Hematopoietic multipotent progenitor cell treated with erythropoietin and hydrocortisone succinate and interleukin-3 and kit ligand, for 6 days (in vitro differentiated cells): ENCODE measurements at regions not wholly inside any gene's neighbourhood (a gene's known extent, or its start where the extent isn't known, plus 50 kb on each side); places are given as distances from the start of the nearest gene placed in this dataset.

Experiments used
- DNase-seq: peaks from one replicate; pipeline ENCODE4 v3.0.0-alpha.2; 2015

DNA sequence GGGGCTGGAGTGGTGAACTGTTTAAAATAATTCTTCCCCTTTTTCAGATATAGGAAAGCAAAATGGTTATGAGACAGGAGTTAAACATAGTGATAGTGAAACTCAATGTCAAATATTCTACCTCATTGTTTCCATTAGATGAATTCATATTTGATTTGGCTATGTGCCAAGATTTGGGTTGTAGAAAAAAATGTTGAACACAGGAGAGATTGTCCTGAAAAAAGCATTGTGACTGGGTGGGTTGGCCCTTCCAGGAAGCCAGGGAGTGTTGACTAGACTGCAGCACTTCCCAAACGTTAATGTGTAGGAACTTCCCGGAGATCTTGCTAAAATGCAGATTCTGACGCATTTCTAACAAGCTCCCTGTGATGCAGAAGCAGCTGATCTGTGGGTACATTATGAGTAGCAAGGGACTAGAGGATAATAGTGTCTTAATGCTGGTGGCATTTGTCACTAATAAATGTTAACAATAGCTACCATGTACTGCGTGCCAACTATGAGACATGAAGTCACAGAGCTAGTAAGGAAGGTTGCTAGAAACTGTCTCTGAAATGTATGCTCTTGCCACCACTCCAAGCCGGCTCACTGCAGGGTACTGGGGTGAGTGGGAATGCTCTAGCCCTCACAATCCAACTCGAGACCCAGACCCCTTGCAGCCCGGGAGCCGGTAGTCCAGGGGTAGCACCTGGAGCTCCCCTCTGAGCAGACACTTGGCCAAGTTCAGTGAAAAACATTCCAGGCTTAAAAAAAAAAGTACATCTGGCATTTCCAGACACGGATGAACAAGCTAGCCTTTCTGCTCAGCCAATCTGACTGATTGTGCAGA is 120.6 kb downstream of the CD47 start:
- peak; percentile 36 for DNase-seq

DNA sequence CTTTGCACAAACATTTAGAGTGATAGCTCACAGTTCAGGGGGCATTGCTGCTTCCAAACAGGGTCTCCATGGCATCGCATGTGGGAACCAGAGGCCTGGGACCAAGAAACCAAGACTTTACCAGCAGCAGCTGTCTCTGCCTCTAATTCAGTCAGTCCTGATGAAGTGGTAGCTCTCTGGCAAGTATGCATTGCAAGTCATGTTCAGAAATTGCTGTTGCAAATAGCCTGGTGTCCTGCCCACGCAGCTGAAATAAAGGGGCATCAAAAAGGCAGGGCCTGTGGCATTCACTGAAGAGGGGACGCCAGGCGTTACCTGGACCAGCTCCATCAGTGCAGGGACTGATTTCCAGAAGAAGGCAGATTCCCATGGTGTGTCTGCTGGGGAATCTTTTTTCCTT is 121.3 kb downstream of the CD47 start:
- DNase-seq, result no peak

DNA sequence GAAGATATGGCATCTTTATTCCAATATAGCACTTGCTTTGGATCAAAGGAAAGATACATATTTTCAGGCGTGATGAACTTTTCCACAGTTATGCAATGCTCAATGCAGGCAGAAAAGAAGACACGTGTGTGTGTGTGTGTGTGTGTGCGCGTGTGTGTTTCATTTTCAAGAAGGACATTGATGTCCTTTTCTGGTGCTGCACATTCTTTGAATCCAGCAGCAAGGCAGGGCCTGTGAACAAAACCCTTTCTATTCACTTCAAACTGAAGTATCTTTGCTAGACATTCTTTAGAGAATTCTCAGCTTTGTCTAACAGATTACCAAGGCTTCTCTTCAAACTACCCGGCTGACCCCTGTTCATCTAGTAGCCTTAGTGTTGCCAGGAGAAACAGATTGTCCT is 124.6 kb downstream of the CD47 start:
- DNase-seq, result no peak

- DNase-seq, result peak; percentile 88
Measured at GRCh38 chr3:107965136-107965655, 125.6 kb downstream of the CD47 start.

GRCh38 chr3:107963581-107963980 is 127.2 kb downstream of the CD47 start:
- DNase-seq, result no peak

DNA sequence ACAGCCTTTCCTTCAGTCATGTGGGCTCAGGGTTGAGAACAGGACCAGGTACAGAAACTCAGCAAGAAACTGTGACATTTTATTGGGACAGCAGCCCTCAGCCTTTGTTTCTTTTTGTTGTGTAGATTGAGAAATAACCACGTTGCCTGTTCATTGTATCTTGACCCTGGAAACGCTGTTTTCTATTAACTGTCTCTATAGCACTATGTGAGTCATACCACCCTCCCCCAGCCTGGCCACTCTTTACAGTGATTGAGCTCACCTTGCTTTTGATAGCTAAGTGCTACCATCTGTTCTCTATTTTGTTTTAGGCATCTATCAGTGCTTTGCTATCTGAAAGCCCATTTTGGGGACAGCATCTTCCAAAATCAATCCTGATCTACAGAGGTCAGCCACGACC is 127.9 kb downstream of the CD47 start:
- no peak for DNase-seq

- peak; percentile 67 for DNase-seq
Measured at GRCh38 chr3:107962037-107962436, 128.8 kb downstream of the CD47 start.

- DNase-seq, result peak; percentile 62
Measured at GRCh38 chr3:107959550-107960154, 131.2 kb downstream of the CD47 start.

DNA sequence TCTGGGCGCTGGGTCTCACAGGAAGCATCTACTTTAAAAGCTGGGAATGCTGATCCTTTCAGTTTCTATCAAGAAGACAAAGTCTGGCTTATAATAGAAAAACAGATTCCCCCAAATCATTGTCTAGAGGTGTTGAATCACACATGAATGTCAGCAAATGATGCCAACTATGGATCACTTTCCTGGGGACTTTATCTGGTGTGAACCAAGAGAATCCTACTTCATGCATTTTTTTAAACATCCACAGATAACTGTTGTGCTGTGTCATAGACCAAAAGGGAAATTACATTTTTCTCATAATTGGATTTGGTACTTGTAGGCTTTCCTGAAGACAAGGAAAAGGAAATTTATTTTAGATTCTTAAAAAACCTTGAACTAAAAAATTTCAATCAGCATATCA is 132.7 kb downstream of the CD47 start:
- no peak for DNase-seq

- no peak for DNase-seq
Measured at GRCh38 chr3:107956991-107957900, 133.6 kb downstream of the CD47 start.

DNA sequence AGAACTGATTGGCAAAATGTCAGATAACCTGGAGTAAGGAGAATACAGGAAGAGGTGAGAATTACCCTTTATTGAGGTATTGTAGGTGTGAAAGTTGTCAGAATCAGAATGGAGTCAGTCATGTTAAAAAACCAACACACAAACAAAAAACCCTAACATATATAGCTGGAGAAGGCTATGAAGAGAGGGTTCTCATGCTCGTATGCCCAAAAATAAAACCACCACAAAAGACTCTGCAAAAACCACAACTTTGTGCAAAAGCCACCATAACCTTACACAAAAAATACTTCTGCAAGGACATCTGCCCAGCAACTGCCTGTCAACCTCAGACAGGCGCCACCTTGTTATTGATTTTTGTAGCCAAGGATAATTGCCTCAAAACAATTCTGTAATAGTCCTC is 136.0 kb downstream of the CD47 start:
- peak; percentile 20 for DNase-seq

DNA sequence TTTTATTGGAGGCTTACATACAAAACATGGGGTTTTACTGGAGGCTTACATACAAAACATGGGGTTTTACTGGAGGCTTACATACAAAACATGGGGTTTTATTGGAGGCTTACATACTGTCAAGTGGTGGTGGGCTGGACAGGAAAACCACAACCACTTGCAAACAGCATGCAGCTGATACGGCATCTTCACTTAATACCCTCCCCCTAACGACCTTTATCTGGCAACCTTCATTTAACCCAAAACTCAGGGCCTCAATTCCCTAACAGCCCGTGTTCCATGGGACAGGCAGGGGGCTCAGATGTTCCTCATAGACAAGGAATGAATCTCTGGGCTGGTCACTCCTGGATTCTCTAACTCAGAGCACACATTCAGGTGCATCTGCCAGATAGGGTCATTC is 137.1 kb downstream of the CD47 start:
- peak; percentile 73 for DNase-seq

DNA sequence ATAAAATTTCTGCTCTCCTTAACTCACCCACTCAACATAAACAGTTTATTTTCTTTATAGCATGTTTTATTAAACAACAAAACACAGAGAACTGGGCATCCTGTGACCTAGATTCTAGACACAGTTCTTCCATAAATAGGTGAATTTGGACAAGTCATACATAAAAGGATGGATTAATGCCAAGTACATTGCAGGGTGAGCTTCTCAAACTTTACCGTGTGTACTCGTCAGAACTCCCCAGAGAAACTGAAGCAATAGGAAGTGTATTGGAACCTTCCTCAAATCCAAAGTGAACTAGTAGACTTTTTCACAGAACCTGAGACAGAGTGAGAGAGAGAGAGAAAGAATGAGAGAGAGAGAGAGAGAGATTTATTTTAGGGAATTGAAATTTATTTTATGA is 139.7 kb downstream of the CD47 start:
- no peak for DNase-seq

GRCh38 chr3:107950417-107950816 is 140.4 kb downstream of the CD47 start:
- DNase-seq, result no peak

GRCh38 chr3:107949394-107949970 is 141.3 kb downstream of the CD47 start:
- DNase-seq, result no peak

DNA sequence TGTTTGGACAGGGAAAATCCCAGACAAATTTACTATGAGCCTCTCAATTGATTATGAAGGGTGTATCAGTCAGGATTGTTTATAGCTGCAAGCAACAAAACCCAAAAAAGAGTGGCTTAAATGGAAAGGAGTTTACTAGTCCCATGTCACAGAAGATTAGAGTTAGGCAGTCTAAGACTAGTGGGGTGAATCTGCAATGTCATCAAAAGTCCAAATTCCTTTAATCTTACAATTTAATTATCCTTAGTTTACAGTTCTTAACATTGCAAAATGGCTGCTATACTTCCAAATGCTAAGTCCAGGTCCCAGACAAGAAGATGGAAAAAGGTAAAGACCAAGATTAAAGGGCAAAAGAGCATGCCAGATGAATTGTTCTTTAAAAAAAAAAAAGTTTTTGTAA is 143.6 kb downstream of the CD47 start:
- no peak for DNase-seq

DNA sequence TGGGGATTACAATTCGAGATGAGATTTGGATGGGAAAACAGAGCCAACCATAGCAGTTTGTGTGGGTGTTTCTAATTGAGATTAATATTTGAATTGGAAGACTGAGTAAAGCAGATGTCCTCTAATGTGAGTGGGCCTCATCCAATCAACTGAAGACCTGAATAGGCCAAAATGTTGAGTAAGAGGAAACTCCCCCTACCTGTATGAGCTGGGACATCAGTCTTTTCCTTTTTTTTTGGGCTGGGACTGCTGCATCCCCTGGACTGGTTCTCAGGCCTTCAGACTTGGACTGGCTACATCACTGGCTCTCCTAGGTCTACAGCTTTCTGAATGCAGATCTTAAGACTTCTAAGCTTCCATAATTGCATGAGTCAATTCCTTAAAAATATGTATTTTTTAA is 144.1 kb downstream of the CD47 start:
- DNase-seq, result no peak

- DNase-seq, result no peak
Measured at GRCh38 chr3:107945417-107946094, 145.3 kb downstream of the CD47 start.

GRCh38 chr3:107943786-107944523 is 146.9 kb downstream of the CD47 start:
- DNase-seq, result no peak

DNA sequence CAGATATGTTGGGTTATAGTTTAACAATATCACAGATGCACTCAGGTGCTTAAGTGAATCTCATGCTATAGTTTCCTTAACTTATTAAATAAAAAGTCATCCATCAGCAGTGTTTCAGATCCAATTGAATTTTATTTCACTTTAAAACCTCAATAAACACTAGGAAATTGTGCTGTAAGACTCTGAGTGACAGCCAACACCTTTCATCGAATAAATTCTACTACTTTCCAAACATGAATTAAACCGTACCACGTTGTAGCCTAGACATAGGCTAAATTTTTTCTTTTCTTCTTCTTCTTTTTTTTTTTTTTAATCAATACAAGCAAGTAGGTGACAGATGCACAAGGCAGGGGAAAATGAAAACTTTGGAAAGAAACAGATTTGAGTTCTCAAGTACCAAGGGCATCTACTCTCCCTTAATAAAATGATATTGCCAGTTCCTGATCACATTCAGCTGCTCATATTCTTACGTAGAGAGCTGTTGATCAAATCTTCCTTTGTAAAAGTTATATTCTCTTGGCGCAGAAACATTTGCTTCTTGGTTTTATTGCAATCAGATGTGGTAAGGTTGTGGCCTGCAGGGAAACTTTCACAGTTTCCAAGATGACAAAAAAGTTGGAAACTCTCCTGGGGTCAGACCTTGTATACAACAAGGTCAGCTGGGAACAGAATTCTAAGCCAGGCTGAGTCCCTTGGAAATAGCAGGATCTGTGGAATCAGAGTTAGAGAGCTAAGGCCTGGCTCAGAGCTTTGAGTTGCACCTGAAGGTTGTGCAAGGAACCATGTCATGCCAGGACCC is 147.7 kb downstream of the CD47 start:
- no peak for DNase-seq

- no peak for DNase-seq
Measured at GRCh38 chr3:107942244-107942643, 148.6 kb downstream of the CD47 start.
